ENCODE measurements at regions not wholly inside any gene's neighbourhood (a gene's known extent, or its start where the extent isn't known, plus 50 kb on each side); places are given as distances from the start of the nearest gene placed in this dataset.
A peak's percentile ranks its signal among the peaks of the same experiment; 100 is the strongest.
"Not testable (repeated sequence)": the region's sequence is repeated elsewhere in the genome, so short reads cannot be mapped to it uniquely, and the experiment has no call there.

GRCh38 chrX:46152756-46153155 lies 392.5 kb downstream of the ZNF674 start:
- DNase-seq: no peak

GRCh38 chrX:46151332-46151731 lies 393.9 kb downstream of the ZNF674 start:
- not testable (repeated sequence) for DNase-seq

- no peak for DNase-seq
These were observed 400.7 kb downstream of the ZNF674 start for GRCh38 chrX:46144566-46144965.

GRCh38 chrX:46140272-46140671 lies 404.9 kb downstream of the ZNF674 start:
- no peak for DNase-seq

GRCh38 chrX:46130247-46130646 lies 415.0 kb downstream of the ZNF674 start:
- no peak for DNase-seq

- peak; percentile 33 to 61 (median 52) for DNase-seq
These were observed 420.1 kb downstream of the ZNF674 start for GRCh38 chrX:46125111-46125510.

- no peak for DNase-seq
These were observed 428.0 kb downstream of the ZNF674 start for GRCh38 chrX:46117234-46117633.

GRCh38 chrX:46087310-46087709 lies 457.9 kb downstream of the ZNF674 start:
- DNase-seq: not testable (repeated sequence)

GRCh38 chrX:46080121-46080520 lies 465.1 kb downstream of the ZNF674 start:
- not testable (repeated sequence) for DNase-seq

GRCh38 chrX:46072791-46073190 lies 472.4 kb downstream of the ZNF674 start:
- no peak for DNase-seq

- DNase-seq: no peak
These were observed 472.8 kb downstream of the ZNF674 start for GRCh38 chrX:46072372-46072771.

- no peak for DNase-seq
These were observed 474.8 kb downstream of the ZNF674 start for GRCh38 chrX:46070421-46070820.

GRCh38 chrX:46059316-46059715 lies 485.9 kb downstream of the ZNF674 start:
- DNase-seq: no peak

- DNase-seq: no peak
These were observed 500.7 kb downstream of the ZNF674 start for GRCh38 chrX:46044486-46044885.

- no peak for DNase-seq
These were observed 505.2 kb downstream of the ZNF674 start for GRCh38 chrX:46040001-46040400.

GRCh38 chrX:46039526-46039925 lies 505.7 kb downstream of the ZNF674 start:
- no peak for DNase-seq

GRCh38 chrX:46036508-46036907 lies 508.7 kb downstream of the ZNF674 start:
- no peak for DNase-seq

GRCh38 chrX:46034868-46035267 lies 510.4 kb downstream of the ZNF674 start:
- no peak for DNase-seq

- DNase-seq: no peak
These were observed 515.4 kb downstream of the ZNF674 start for GRCh38 chrX:46029777-46030176.

GRCh38 chrX:46016296-46016695 lies 528.9 kb downstream of the ZNF674 start:
- no peak for DNase-seq

- no peak for DNase-seq
These were observed 529.6 kb downstream of the ZNF674 start for GRCh38 chrX:46015653-46016052.

- peak in 2 of 3 donors; percentile 3 to 19 for DNase-seq
These were observed 552.7 kb downstream of the ZNF674 start for GRCh38 chrX:45992402-45993123.

- no peak for DNase-seq
These were observed 558.2 kb downstream of the ZNF674 start for GRCh38 chrX:45986971-45987370.

- no peak for DNase-seq
These were observed 559.1 kb downstream of the ZNF674 start for GRCh38 chrX:45986081-45986480.
